Anterior cingulate cortex (tissue), 58 donors: ENCODE measurements at regions not wholly inside any gene's neighbourhood (a gene's known extent, or its start where the extent isn't known, plus 50 kb on each side); places are given as distances from the start of the nearest gene placed in this dataset.

Experiments used
- DNase-seq, 58 donors: peaks; one replicate each; lab custom pipeline; 2025; lab: John Stamatoyannopoulos, UW

DNA sequence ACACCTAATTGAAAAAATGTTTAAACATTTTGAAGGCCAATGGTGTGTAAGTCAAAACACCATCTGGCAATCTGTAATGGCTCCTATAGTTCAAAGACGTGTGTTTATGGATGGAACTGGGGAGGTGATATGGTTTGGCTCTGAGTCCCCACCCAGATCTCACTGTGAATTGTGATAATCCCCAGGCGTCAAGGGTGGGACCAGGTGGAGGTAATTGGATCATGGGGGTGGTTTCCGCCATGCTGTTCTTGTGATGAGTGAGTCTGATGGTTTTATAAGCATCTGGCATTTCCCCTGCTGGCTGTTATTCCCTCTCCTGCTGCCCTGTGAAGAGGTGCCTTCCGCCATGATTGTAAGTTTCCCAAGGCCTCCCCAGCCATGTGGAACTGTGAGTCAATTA lies 52.2 kb downstream of the ADRA2C start:
- no peak for DNase-seq

DNA sequence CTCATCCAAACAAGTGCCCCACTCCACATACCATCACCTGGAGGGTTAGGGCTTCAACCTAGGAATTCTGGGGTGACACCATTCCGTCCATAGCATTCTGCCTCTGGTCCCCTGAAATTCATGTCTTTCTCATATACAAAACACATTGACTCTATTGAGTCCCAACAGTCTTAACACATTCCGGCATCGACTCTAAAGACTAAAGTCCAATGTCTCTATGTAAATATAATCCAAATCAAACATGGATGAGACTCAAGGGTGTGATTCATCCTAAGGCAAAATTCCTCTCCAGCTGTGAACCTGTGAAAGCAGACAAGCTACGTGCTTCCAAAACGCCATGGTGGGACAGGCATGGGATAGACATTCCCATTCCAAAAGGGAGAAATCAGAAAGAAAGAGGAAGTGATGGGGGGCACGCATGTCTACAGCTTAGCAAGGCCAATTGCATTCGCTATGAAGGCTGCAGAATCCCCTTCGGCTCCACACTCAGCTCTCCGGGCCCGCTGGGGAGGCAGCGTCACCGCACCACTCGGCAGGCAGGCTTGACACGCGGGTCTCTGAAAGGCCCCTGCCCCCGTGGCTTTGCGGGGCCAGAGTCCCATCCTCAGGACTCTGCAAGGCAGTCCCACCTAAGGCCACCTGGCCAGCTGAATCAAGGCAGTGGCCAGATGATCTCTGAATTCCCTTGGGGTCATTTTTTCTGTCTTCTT lies 53.2 kb downstream of the ADRA2C start:
- no peak for DNase-seq

DNA sequence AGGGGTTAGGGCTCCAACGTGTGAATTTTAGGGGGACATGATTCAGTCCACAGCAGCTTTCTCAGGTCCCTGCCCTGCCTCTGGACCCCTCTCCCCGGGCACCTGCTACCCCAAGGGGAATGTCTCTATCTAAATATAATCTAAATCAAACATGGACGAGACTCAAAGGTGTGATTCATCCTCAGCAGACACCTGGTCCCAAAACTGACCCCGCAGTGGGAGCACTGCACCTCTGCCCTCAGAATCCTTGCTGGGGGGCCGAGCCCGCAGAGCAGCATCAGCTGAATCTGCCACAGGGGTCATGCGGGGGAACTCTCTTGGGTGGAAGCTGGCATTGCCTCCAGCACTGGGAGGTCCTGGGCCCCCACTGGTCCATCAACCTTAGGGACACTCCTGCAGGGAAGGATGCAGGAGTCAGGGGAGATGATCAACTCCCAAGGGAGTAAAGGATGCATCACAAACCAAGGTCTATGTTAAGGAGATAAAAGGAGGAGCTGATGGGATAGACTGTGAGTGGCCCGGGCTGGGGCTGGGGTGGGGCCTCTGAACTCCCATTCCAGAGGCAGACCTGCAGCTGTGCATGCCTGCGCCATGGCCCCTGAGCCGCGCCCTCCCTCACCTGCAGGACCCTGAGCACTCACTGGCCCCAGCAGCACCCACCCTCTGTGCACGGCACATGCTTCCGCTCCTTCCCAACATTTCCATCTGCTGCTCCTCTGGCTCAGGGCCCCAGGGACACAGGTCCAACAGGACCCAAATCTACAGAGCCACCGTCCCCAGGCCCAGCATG lies 54.0 kb downstream of the ADRA2C start:
- DNase-seq, result no peak

DNA sequence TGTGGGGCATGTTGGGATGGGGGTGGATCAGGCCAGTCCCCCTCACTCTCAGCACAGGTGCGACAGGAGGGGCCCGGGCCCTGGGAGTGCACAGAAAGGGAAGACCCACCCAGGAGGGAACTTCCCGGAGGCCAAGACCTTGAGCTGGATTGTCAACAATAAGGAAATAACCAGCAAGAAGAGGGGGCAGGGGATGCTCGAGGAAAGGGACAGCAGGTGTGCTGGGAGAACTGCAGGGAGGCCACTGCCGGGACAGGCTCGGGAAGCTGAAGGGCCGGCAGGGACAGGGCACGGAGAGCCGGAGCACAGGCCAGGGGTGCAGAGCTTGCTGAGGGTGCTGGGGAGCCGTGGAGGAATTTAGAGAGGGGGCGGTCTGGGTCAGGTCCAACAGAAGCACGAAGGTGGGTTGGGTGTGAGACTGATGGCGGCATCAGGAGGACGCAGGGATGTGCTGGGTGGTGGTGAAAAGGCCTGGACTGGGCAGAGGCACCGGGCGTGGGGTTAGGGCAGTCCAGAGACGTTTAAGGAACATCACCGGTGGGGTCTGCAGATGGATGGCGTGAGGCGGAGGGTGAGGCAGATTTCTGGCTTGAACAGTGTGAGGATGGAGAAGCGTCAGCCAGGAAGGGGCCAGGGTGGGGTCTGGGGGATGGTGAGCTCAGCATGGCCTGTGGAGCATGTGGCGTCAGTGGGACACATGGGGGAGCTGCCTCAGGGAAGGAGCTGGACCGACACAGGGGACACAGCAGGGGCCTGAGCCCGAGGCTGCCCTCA lies 54.8 kb downstream of the ADRA2C start:
- DNase-seq, result no peak

DNA sequence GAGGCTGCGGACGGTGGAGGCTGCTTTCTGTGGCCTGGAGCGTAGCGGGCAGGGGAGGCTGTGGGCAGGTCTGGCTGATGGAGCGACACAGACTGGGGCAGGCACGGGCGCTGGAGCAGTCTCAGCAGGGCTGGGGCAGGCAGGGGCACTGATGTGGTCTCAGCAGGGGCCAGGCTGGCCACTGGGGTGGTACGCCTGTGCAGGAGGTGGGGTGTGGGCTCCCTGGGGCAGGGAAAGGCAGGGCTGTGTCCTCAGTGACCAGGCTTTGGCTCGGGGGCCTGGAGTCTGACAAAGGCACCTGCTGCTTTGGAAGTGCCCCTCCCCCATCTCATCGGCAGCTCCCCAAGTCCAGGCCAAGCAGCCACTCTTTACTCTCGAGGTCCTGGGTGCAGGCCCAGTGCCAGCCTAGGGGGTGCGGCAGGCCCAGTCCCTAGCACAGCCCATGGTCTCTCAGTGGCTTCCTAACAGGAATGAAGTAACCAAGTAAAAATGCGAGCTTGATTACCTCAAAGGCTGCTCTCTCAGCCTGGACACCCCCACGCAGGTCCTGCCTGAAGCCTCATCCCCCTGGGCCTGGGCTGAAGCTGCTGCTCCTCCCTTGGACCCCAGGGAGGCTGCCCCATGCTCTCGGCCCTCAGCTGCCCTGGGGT lies 55.5 kb downstream of the ADRA2C start:
- no peak for DNase-seq

DNA sequence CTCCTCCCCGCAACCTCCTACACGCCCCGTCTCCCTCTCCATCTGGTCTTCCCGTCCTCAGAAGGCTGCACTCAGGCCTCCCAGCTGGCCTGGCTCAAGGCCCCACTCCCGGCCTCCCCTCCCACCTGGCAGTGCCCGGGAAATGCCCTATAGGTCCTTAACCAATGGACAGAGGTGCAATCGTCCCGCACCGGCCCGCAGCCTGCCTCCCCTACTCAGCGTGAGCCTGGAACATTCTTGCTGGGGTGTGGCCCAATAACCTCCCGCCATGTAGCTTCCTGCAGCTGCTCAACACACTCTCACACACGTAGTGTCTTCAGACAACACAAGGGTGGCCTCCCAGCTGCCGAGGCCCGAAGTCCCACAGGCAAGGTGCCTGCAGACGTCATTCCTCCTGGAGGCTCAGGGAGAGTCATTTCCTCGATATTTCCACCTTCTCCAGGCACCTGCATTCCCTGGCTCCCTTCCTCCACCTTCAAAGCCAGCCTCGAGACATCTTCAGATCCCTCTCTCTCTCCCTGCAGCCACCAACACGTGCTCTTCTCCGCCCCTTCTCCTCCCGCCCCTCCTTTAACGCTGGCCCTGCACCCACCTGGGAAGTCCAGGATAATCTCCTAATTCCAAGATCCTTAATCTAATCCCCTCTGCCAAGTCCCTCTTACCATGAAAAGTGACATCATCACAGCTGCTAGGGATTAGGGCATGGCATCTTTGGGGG lies 56.2 kb downstream of the ADRA2C start:
- no peak for DNase-seq

DNA sequence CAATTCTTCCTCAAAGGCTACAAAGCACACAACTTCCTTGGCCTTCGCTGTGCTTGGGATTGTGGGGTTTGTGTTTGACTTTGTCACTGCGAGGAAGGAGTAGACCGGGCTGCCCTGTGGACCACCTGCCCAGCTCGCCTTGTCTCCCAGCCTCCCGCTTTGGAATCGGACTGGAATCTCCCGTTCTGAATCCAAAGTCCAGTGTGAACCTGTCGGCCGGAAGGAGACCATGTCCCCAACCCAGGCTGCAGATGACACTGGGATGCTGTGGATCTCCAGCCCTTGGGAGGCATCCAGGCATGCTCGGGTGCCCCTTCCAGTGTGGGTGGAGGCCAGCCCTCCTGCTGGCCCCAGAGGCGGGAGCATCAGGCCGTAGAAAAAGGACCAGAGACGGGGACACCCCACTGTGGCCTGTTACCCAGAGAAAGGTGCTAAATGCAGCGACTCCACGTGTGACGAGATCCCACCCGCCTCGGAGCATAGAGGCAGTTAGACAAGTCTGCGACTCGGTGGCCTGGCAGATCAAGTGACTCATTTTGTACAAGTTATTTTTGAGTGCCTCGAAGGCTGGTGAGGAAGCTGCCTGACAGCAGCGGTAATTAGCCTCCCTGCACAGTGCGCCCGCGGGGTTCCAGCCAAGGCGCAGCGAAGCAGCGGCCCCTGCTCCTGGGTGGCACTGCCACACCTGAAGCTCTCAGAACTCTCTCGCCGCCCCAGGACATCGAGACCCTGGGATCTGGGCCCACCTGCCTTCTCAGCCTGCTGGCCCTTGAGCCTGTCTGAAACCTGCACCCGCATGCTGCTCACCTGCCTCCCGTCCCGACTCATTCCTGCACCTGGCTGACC lies 57.5 kb downstream of the ADRA2C start:
- peak in 5 of 58 donors; percentile 10 to 44 (median 16) for DNase-seq

DNA sequence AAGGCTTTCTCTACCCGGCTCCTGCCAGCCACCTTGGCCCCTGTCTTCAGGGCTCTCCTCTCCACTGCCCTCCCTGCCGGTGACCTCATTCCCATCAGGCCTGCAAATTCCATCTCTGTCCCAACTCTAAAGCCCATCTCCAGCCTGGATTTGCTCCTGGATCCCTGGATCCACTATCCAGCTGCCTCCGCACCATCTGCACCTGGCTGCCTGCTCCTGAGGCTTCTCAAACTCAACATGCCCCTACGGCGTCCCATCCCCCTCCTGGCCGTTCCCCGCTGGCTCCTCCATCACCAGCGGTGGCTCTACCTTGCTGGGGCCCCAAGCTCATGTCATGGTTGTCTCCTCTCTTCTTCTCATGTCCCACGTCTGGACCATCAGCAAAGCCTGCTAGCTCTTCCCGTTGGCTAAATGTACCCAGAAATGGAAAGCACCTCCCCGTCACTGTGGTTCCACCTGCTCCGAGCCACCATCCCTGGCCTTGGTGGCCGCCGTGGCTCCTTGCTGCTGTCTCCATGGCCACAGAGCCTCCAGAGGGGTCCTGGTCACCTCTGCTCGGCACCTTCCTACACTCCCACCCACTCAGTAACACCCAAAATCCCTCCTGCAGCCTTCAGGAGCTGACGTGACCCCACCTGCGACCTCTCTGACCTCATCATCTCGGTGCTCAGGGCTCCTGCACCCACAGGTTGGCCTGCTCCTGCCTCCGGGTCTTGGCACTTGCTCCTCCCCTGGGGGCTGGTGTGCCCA lies 58.5 kb downstream of the ADRA2C start:
- DNase-seq, result no peak

DNA sequence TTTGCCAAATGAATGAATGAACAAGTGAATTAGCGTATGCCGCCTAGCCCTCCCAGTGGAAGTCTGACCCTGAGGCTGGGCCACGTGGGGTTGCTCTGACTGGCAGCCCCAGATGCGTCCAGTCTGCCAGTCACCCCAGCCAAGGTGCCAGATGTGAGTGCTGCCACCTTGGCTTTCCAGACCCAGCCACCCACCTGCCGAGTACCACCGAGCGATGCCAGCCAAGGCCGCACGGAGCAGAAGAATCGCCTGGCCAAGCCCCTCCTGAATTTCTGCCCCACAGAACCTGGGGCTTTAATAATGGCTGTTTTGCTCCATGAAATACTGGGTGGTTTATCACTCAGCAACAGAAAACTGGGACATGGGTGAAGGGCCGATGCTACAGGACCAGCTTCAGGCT lies 59.3 kb downstream of the ADRA2C start:
- no peak for DNase-seq

DNA sequence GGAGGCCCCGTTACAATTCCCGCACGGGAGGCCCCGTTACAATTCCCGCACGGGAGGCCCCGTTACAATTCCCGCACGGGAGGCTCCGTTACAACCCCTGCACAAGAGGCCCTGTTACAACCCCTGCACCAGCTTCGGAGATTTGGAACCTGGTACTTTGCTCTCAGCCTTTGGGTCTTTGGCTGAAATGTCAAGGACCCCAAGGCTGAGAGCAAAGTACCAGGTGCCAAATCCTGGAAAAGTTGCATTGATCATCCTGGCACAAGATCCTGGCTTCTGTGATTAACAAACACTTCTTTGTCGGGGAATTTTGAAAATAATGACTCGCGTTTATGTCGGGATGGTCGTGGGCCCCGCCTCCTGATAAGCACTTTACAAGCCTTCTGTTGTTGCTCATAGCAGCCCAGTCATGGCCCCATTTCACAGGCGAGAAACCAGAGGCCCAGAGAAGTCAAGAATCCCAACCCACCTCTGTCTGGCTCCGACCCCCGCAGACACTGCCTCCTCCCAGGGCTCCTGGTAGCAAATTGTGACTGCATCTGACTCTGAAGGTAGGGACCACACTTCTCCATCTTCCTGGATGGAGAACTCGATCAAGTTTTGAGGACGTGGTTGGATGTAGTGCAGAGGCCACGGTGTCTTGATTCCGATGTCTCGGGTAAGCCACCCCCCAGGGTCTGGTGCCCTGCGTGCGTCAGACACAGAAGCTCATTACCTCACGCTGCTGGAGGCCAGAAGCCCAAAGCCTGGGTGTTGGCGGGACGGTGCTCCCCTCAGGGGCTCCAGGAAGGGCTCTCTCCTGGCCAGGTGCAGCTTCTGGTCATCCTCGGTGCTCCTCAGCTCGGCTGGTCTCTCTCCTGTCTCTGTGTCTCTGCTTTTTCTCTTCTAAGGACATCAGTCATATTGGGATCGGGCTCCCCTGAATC lies 60.3 kb downstream of the ADRA2C start:
- DNase-seq, result no peak

DNA sequence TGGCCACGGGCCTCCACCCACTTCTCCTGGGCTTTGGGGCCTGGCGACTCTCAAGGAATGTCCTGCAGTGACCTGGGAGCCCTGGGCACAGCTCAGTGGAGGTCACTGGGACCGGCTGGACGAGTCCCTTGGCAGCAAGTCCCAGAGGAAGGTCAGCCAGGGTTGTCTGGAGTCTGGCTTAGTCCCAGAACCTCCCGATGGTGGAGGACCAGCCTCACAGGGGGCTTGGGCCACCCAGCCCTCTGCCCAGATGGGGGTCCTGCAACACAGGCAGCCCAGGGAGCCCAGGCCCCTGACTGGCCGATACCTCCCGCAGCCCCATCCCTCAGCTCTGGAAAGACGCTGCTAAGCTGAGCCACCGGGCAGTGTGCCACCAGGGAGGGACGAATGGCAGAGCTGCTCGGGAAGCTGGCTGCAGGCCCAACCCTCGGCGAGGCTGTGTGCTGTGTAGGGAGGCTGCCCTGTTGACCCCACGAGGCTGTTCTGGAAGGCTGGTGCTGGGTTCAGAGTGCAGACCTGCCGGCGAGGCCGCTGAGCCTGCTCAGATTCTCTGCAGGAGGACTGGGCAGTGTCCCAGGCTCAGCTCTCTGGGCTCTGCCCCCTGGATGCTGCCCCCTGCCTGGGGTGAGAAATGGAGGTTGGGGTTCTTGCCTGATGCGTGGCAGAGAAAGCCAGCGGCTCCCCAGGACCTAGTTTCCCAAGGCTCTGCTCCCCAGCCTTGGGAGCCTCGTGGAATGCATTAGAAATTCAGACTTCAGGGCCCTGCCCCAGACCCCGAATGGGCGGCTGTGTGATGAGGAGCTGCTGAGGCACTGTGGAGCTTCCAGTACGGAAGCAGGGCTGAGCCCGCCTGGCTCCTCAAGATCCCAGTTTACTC lies 61.7 kb downstream of the ADRA2C start:
- peak in 53 of 58 donors; percentile 14 to 85 (median 58) for DNase-seq

DNA sequence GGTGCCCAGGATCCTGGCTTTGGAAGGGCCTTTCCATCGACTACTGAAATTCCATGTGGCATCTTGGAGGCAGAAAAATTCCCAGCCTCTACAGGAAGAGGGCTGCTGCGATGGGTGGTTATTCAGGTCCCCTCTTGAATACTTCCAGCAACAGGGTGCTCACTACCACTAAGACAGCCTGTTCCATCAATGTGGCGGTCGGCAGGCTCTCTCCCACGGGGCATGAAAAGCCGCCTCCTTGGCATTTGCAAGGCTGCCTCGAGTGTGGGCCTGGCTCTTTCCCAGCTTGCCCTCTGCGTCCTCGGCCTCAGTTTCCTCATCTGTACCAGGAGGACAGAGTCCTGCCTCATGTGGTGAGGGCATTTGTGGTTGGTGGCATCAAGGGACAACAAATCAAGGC lies 62.4 kb downstream of the ADRA2C start:
- no peak for DNase-seq

DNA sequence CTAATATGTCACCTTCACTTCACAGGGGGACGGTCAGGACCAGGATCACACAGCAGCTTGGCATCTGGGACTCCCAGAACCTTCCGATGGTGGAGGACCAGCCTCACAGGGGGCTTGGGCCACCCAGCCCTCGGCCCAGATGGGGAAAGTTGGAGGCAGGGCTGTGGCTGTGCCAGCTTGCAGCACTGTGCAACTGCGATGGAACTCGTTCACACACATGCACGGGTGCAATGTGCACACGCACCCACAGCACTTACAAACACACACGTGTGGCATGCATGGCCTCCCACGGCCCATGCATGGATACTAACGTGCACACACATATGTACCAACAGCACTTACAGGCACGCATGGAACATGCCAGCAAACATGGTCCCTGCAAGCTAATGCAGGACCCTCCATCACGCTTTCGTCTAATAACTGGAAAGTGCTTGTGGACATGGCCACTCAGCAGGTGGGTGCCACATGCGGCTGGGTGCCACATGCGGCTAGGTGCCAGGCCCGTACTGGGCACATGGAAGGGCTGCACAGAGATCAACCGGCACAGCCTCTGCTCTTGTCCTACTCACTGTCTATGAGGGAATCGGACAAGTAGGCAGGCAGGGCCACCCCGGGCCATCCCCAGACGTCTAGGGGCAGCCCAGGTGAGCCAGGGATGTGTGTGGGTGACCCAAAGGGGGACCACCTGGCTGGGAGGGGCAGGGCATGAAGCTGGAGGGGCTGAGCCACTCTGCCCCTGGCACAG lies 63.2 kb downstream of the ADRA2C start:
- no peak for DNase-seq

DNA sequence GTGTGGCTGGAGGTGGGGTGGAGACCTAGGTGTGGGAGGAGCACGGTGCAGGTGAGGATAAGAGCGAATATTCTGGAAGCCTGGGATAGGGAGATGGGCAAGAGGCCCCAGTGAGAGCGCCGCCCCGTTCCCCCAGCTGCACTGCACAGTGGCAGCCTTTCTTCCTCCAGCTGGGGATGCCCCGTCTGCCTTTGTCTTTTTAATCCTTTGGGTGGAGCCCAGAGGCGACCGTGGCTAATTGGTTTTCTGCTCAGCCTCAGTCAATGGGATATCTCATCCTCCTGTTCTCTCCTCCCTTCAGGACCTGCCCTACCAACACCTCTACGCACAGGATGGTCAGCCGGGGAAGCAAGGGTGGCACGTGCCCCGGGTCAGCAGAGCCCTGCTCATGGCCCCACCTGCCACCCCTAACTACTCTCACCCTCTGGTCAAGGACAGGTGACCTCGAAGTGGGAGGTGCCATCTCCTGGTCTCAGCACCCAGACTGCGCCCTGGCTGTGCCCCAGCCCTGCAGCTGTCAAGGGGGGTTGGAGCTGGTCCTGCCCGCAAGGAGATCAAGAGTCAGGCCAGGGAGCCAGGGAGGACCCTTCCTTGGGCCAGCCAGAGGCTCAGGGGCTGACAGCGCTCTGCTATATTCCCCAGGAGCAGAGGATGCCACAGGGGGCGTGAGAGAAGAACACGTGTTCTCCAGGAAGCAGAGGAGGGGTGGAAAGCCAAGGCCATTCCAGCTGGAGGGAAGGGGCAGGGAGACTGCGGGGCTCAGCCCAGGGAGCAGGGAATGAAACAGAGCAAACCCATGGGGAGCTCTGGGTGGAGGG lies 64.0 kb downstream of the ADRA2C start:
- peak in 2 of 58 donors; percentile 3 to 19 for DNase-seq
